Ectodermal cell (in vitro differentiated cells): ENCODE measurements at regions not wholly inside any gene's neighbourhood (a gene's known extent, or its start where the extent isn't known, plus 50 kb on each side); places are given as distances from the start of the nearest gene placed in this dataset.

Experiments used
- H3K27ac ChIP-seq: 2 replicates; pipeline ENCODE4 v1.7.0; 2013; ENCODE audit warnings: mild to moderate bottlenecking, low read depth, low read length; ENCODE audit not compliant: insufficient read depth, poor library complexity, severe bottlenecking
- H3K27me3 ChIP-seq: 2 replicates; pipeline ENCODE4 v1.7.0; 2013; ENCODE audit warnings: mild to moderate bottlenecking, low read length; ENCODE audit not compliant: insufficient read depth, control insufficient read depth, poor library complexity, severe bottlenecking
- H3K36me3 ChIP-seq: one replicate; pipeline ENCODE4 v1.7.0; 2013; ENCODE audit warnings: low read length; ENCODE audit not compliant: control insufficient read depth, insufficient read depth
- H3K4me1 ChIP-seq: one replicate; pipeline ENCODE4 v1.7.0; 2013; ENCODE audit warnings: low read length; ENCODE audit not compliant: control insufficient read depth, insufficient read depth
- H3K4me3 ChIP-seq: 2 replicates; pipeline ENCODE4 v1.7.0; 2013; ENCODE audit warnings: low read depth, low read length, control low read depth; ENCODE audit not compliant: insufficient read depth
- H3K9me3 ChIP-seq: 2 replicates; pipeline ENCODE4 v1.7.0; 2013; ENCODE audit warnings: mild to moderate bottlenecking, low read length, moderate library complexity; ENCODE audit not compliant: control insufficient read depth
- WGBS, 2 experiments: methylation state at CpG; one replicate each; pipeline ENCODE4 v1.1.7; 2013; ENCODE audit warnings: missing lambda C conversion rate in 2 of 2; 5-methylcytosine and 5-hydroxymethylcytosine counted together

DNA sequence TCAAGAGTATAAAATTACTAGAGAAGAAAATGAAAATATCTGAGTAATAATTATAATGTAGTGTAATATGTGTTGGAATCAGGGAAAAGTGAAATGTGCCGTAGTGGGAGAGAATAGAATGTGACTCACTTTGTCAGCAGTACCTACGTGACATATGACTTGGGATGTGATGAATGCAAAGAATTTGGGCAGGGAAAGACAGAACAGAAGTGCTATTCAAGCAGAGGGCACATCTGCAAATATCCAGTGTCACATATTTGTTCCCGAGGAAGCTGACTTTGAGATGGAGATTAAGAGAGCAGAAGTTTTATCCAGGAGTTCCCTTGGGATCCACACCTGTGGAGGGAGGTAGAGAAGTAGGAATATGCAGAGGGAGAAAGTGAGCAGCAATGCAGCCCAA lies 69.3 kb upstream of the HS3ST1 start:
- Histone ChIP-seq H3K9me3 (no peaks in the 10 kb centered on the region), H3K27ac (no peak overlapping the region), H3K4me3 (no peak overlapping the region), H3K27me3 (no peaks in the 10 kb centered on the region), H3K4me1 (no peaks in the 10 kb centered on the region), H3K36me3 (no peaks in the 10 kb centered on the region)
- whole genome bisulfite sequencing, 2 experiments = 84 to 90% methylated on average over 3 of the region's 3 CpGs

DNA sequence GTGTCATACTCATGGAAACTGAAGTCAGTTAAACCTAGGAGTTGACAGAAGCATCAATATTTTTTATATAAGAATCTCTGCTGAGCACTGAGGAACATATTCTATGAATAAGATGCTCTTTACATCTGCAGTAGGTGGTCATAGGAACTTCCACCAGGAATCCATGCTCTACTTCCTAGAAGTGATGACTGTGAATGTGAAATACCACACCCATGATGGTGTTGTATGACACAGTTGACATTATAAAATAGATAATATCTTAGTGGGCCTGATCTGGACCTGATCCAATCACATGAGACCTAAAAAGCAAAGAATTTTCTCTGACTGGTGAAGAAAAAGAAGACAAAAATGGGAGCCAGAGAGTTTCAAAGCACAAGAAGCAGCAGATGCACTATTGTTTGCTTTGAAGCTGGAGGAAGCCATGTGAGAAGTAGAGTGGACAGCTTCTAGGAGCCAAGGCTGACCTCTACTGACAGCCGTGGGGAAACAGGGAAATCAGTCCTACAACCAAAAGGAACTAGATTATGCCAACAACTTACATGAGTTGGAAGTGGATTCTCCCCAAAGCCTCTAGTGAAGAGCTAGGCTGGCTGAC lies 68.6 kb upstream of the HS3ST1 start:
- WGBS, 2 experiments = 85 to 90% methylated on average over 1 of the region's 1 CpG
- H3K27ac ChIP-seq = no peak overlapping the region
- H3K4me1 ChIP-seq = no peaks in the 10 kb centered on the region
- H3K9me3 ChIP-seq = no peaks in the 10 kb centered on the region
- no peaks in the 10 kb centered on the region for H3K36me3 ChIP-seq
- no peaks in the 10 kb centered on the region for H3K27me3 ChIP-seq
- H3K4me3 ChIP-seq = no peak overlapping the region

DNA sequence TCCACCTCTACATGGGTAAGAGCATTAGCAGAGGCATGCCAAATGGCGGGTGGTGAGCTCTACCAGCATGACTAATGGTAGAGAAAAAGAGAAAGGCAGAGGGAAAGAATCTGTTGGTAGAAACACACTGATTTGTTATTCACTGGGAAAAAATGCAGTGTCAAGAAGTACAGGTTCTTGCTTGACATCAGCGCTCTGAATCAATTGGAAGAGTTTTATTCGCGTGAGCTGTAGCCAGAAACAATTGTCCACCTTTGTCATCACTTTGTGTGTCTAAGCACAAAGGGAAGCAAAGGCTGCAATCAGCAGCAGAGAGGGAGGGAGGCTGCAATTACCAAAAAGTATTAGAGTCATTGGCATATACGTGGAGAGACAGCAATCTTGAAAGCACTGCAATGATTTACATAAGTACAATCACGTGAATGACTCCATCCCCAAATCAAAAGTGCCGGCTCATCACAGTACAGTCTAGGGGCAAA lies 67.7 kb upstream of the HS3ST1 start:
- no peak overlapping the region for H3K27ac ChIP-seq
- 78 to 80% methylated on average over 7 of the region's 7 CpGs for WGBS, 2 experiments
- no peak overlapping the region for H3K4me3 ChIP-seq
- no peaks in the 10 kb centered on the region for H3K4me1 ChIP-seq
- no peaks in the 10 kb centered on the region for H3K36me3 ChIP-seq
- H3K9me3 ChIP-seq = no peaks in the 10 kb centered on the region
- H3K27me3 ChIP-seq = no peaks in the 10 kb centered on the region

DNA sequence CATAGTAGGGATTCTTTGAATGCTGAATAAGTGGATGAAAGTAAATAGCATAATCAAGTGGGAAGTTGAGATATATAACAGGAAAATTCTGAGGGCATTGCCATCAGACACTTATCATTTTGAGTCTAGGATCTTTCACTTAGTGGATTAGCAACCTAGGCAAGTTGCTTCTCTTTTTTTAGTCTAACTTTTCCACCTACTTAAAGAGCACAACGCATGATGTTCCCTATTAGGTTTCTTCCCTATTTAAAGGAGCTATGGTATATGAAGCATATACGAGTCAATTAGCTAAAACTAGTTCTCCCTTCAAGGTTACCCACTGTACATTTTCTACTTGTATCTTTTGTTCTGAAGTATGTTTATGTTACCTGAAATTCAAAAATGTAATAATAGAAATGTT lies 67.1 kb upstream of the HS3ST1 start:
- H3K4me3 ChIP-seq = no peak overlapping the region
- no peak overlapping the region for H3K27ac ChIP-seq
- no peaks in the 10 kb centered on the region for H3K9me3 ChIP-seq
- no peaks in the 10 kb centered on the region for H3K36me3 ChIP-seq
- no peaks in the 10 kb centered on the region for H3K4me1 ChIP-seq
- H3K27me3 ChIP-seq = no peaks in the 10 kb centered on the region
- WGBS, 2 experiments = 100% methylated on average over 1 of the region's 2 CpGs

DNA sequence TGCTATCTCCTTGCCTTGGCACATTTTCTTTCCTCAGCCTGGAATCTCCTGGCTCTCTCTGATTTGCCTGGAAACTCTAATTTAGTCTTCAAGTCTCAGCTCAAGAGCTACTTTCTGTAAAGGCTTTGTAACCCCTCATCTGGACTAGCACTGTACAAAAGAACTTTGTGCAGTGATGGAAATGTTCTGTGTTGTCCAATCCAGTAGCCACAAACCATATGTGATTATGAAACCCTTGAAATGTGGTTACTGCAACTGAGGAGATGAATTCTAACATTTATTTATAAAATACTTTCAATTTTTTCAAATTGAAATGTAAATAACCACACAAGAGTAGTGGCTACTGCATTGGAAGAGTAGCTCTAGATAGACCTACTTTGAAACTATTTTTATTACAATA lies 66.6 kb upstream of the HS3ST1 start:
- Histone ChIP-seq H3K36me3 (no peaks in the 10 kb centered on the region), H3K4me3 (no peak overlapping the region), H3K27ac (no peak overlapping the region), H3K4me1 (no peaks in the 10 kb centered on the region), H3K9me3 (no peaks in the 10 kb centered on the region), H3K27me3 (no peaks in the 10 kb centered on the region)

DNA sequence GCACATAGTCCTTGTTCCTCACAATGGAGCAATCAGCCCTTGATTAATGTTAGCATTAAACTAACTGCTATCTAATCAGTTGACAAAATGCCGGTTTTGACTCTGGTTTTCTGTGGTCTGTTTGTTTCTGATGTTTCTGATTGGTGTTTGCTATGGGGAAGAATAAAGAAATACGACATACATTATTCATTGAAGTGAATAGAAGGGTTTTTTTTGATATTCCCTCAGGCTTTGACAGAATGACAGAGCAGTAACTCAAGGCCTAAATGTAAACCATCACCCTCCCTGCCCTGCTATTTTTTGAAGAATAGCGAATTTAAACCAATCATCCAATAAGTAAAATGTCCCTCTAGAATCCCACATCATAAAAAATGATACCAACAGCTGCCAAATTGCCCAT lies 65.5 kb upstream of the HS3ST1 start:
- Histone ChIP-seq H3K9me3 (no peaks in the 10 kb centered on the region), H3K27me3 (no peaks in the 10 kb centered on the region), H3K36me3 (no peaks in the 10 kb centered on the region), H3K4me1 (no peaks in the 10 kb centered on the region), H3K4me3 (no peak overlapping the region), H3K27ac (no peak overlapping the region)
- WGBS, 2 experiments = 91 to 97% methylated on average over 3 of the region's 3 CpGs

DNA sequence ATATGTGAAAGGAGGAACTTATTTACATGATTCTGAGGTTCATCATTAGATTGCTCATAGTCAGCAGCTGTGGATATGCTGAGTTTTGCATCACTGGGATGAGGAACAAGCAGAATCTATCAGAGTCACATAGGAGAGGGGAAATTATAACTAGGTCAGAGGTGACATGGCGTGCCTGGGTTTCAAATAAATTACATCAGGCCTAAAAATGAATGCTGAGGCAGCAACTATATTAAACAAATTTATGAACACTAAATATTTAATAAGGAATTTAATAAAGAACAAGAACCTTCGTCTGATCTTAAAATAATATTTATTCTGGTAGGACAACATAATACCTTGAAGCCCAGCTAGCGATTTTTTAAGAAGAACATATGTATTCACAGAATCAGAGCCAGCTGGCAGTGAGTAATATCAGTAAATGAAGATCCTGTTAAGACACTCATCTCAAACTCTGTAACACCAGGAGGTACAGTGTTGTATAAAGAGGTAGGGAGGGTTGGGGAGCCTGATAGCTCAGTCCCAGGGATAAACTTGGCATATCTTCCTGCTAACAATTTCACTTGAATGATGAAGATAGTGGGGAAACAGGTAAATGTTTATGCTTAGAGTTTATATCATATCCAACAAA lies 60.9 kb upstream of the HS3ST1 start:
- Histone ChIP-seq H3K4me1 (no peaks in the 10 kb centered on the region), H3K27me3 (no peaks in the 10 kb centered on the region), H3K36me3 (no peaks in the 10 kb centered on the region), H3K9me3 (no peaks in the 10 kb centered on the region), H3K4me3 (no peak overlapping the region), H3K27ac (no peak overlapping the region)
- 100% methylated on average over 3 of the region's 3 CpGs; no CpG with 5 or more reads in 1 of the 2 experiments for WGBS, 2 experiments

DNA sequence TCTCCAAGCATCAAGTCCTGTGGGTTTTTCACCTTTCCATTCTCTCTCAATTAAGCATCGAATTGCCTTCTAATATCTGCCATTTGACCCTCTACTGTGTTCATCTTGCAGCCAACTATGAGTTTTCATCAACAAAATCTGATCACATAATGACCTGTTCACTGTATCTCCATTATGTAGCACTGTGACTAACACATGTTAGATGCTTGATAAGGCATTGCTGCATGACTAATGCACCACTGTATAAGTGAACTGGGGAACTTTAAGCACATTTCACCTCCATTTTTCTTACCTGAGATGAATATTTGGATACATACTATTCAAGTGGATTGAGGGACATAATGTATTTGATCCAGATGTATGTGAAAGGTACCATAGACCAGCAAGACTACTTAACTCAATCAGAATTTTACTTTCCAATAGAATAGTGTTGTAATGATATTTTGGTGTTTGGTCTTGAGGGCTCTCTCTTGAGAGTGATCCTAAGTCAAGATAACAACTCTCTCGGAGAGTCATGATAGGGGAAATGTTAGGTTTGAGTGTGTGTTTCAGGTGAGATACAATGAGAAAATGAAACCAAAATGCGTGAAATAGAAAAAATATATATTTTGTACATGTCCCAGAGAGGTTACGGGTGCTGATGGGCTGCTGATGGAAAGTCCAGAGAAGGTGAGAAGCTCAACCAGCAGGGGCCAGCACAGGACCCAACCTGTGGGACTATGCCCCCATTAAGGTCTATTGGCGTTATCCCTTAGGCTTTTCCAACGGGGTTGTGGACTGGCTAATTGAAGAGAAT lies 60.2 kb upstream of the HS3ST1 start:
- Histone ChIP-seq H3K4me1 (no peaks in the 10 kb centered on the region), H3K27ac (no peak overlapping the region), H3K9me3 (no peaks in the 10 kb centered on the region), H3K36me3 (no peaks in the 10 kb centered on the region), H3K4me3 (no peak overlapping the region), H3K27me3 (no peaks in the 10 kb centered on the region)
- 91 to 92% methylated on average over 6 of the region's 6 CpGs for WGBS, 2 experiments

DNA sequence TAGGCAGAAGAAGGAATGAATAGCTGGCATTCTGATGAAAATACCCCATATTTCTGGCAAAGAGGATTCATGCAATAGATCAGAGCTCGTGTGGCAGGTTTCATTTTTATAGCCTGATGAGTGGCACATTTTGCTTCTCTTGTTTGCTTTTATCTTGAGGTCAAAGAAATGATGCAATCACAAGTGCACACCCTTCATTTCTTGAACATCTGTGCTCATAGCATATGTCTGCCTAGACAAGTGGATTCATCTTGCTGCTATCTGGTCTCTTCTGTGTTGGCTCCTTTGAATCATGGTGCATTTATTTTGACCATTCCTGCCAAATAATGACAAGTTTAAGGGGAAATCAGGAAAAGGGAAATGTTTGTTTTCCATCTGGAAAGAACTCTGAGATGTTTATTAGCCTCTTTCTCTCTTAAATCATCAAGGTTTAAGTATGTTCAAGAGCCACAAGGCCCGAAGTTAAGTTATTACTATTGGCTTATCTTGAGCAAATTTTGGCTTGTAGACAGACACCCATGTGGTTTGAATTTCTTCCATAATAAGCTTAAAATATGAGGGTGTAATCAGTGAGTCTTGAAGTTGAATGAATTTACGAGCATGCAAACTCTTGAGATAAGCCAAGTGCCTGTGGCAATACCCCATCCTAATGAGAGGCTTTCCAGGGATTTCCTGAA lies 59.3 kb upstream of the HS3ST1 start:
- Histone ChIP-seq H3K27me3 (no peaks in the 10 kb centered on the region), H3K27ac (no peak overlapping the region), H3K4me1 (no peaks in the 10 kb centered on the region), H3K9me3 (no peaks in the 10 kb centered on the region), H3K4me3 (no peak overlapping the region), H3K36me3 (no peaks in the 10 kb centered on the region)
- 74 to 95% methylated on average over 3 of the region's 3 CpGs for WGBS, 2 experiments

DNA sequence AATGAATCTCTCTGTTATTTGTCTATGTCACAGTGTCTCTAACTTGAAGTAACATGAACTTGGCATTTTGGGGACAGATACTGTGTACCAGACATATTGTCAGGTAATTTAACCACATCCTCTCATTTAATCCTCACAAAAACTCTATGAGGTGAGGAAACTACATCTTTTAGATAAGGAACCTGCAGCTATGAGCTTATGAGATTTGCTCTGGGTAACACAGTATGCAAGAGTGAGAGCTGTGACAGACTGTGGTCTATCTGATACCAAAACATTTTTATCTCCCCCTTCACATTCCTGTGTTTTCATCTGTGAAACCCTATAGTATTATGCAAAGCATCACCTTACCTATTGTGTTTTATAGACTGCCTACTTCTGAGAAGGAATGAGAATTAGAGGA lies 58.4 kb upstream of the HS3ST1 start:
- no peak overlapping the region for H3K4me3 ChIP-seq
- H3K4me1 ChIP-seq = no peaks in the 10 kb centered on the region
- H3K9me3 ChIP-seq = no peaks in the 10 kb centered on the region
- no peak overlapping the region for H3K27ac ChIP-seq
- H3K27me3 ChIP-seq = no peaks in the 10 kb centered on the region
- no peaks in the 10 kb centered on the region for H3K36me3 ChIP-seq
